ENCODE measurements at regions not wholly inside any gene's neighbourhood (a gene's known extent, or its start where the extent isn't known, plus 50 kb on each side); places are given as distances from the start of the nearest gene placed in this dataset.
"Not testable (repeated sequence)": the region's sequence is repeated elsewhere in the genome, so short reads cannot be mapped to it uniquely, and the experiment has no call there.

GRCh38 chr1:120257778-120258105, 81.4 kb upstream of the SEC22B start:
- BruUV-seq (replicated peaks); POLR2A ChIA-PET; H3K79me2 ChIP-seq (ENCODE audit: insufficient read depth, low read length); H2AFZ ChIP-seq (ENCODE audit: low read length); H3K27ac ChIP-seq (ENCODE audit: extremely low read length, insufficient read depth, low read length); CTCF ChIA-PET (ENCODE audit: low intra/inter-chr PET ratio, low total read pairs); H3K4me1 ChIP-seq (ENCODE audit: insufficient read depth, low read length); H3K4me3 ChIP-seq (replicated peaks in 1 of 3; ENCODE audit: insufficient read depth in 1 of 3, low read depth in 2 of 3, low read length in 3 of 3); H3K4me2 ChIP-seq (ENCODE audit: low read depth, low read length); H3K27me3 ChIP-seq (ENCODE audit: control insufficient read depth in 1 of 2, insufficient read depth in 2 of 2, low read length in 2 of 2); in situ Hi-C loops (cut with HindIII; ENCODE audit: extremely low pct_ligation_motif_present, low pct_unique_long_range_greater_than_20kb); H3K9ac ChIP-seq (ENCODE audit: insufficient read depth, low read depth, low read length); H3K36me3 ChIP-seq (replicated peaks in 1 of 2; ENCODE audit: control insufficient read depth in 1 of 2, insufficient read depth in 2 of 2, low read length in 2 of 2); H4K20me1 ChIP-seq (ENCODE audit: insufficient read depth, low read length); FAIRE-seq; intact Hi-C loops (cut with micrococcal nuclease; ENCODE audit: unreplicated experiment); H3K9me3 ChIP-seq (ENCODE audit: low read length); DNase-seq (ENCODE audit: low spot score): not testable (repeated sequence)
- ATAC-seq: peak; percentile 76
- 6% methylated on average over 2 of the region's 2 CpGs for WGBS (ENCODE audit: low lambda C conversion rate)

- CTCF ChIA-PET (ENCODE audit: low intra/inter-chr PET ratio, low total read pairs); H3K36me3 ChIP-seq (replicated peaks in 1 of 2; ENCODE audit: control insufficient read depth in 1 of 2, insufficient read depth in 2 of 2, low read length in 2 of 2); H3K9me3 ChIP-seq (ENCODE audit: low read length); H2AFZ ChIP-seq (ENCODE audit: low read length); intact Hi-C loops (cut with micrococcal nuclease; ENCODE audit: unreplicated experiment); ATAC-seq; H3K4me1 ChIP-seq (ENCODE audit: insufficient read depth, low read length); FAIRE-seq; POLR2A ChIA-PET; DNase-seq (ENCODE audit: low spot score); H3K27ac ChIP-seq (ENCODE audit: extremely low read length, insufficient read depth, low read length); H3K4me3 ChIP-seq (replicated peaks in 1 of 3; ENCODE audit: insufficient read depth in 1 of 3, low read depth in 2 of 3, low read length in 3 of 3); H3K9ac ChIP-seq (ENCODE audit: insufficient read depth, low read depth, low read length); H3K27me3 ChIP-seq (ENCODE audit: control insufficient read depth in 1 of 2, insufficient read depth in 2 of 2, low read length in 2 of 2); BruUV-seq (replicated peaks); H3K79me2 ChIP-seq (ENCODE audit: insufficient read depth, low read length); H4K20me1 ChIP-seq (ENCODE audit: insufficient read depth, low read length); H3K4me2 ChIP-seq (ENCODE audit: low read depth, low read length); in situ Hi-C loops (cut with HindIII; ENCODE audit: extremely low pct_ligation_motif_present, low pct_unique_long_range_greater_than_20kb): not testable (repeated sequence)
- WGBS (ENCODE audit: low lambda C conversion rate): no CpG with 5 or more reads among the region's 6 CpGs
These were observed 80.9 kb upstream of the SEC22B start for GRCh38 chr1:120257064-120257777.

DNA sequence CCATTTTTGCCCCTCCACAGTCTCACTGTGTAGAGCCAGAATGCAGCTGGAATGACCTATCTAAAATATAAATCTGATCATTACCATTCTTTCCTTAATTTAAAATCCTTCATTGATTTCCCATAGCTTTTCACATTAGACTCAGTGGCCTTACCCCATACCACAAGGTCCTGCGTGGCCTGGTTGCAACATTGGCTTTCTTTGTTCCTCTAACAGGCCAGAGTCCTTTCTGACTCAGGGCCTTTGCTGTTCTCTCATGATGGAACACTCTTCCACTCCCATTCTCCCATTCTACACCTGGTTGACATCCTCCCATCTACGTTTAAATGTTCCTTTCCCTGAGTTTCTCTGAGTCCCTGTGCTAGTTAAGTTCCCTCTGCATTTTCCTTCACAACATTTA, 74.4 kb upstream of the SEC22B start:
- H2AFZ ChIP-seq (ENCODE audit: low read length); H3K9ac ChIP-seq (ENCODE audit: insufficient read depth, low read depth, low read length); CTCF ChIA-PET (ENCODE audit: low intra/inter-chr PET ratio, low total read pairs); intact Hi-C loops (cut with micrococcal nuclease; ENCODE audit: unreplicated experiment); BruUV-seq (replicated peaks); in situ Hi-C loops (cut with HindIII; ENCODE audit: extremely low pct_ligation_motif_present, low pct_unique_long_range_greater_than_20kb); ATAC-seq; H3K27me3 ChIP-seq (ENCODE audit: control insufficient read depth in 1 of 2, insufficient read depth in 2 of 2, low read length in 2 of 2); H3K4me2 ChIP-seq (ENCODE audit: low read depth, low read length); FAIRE-seq; H3K4me3 ChIP-seq (replicated peaks in 1 of 3; ENCODE audit: insufficient read depth in 1 of 3, low read depth in 2 of 3, low read length in 3 of 3); H4K20me1 ChIP-seq (ENCODE audit: insufficient read depth, low read length); H3K9me3 ChIP-seq (ENCODE audit: low read length); POLR2A ChIA-PET; H3K36me3 ChIP-seq (replicated peaks in 1 of 2; ENCODE audit: control insufficient read depth in 1 of 2, insufficient read depth in 2 of 2, low read length in 2 of 2); H3K27ac ChIP-seq (ENCODE audit: extremely low read length, insufficient read depth, low read length); DNase-seq (ENCODE audit: low spot score); H3K79me2 ChIP-seq (ENCODE audit: insufficient read depth, low read length); H3K4me1 ChIP-seq (ENCODE audit: insufficient read depth, low read length): not testable (repeated sequence)
- WGBS (ENCODE audit: low lambda C conversion rate): no CpG with 5 or more reads among the region's 2 CpGs

GRCh38 chr1:120248726-120249427, 72.6 kb upstream of the SEC22B start:
- H3K4me2 ChIP-seq (ENCODE audit: low read depth, low read length); H3K36me3 ChIP-seq (replicated peaks in 1 of 2; ENCODE audit: control insufficient read depth in 1 of 2, insufficient read depth in 2 of 2, low read length in 2 of 2); H3K27me3 ChIP-seq (ENCODE audit: control insufficient read depth in 1 of 2, insufficient read depth in 2 of 2, low read length in 2 of 2); DNase-seq (ENCODE audit: low spot score); H2AFZ ChIP-seq (ENCODE audit: low read length); H3K9me3 ChIP-seq (ENCODE audit: low read length); POLR2A ChIA-PET; CTCF ChIA-PET (ENCODE audit: low intra/inter-chr PET ratio, low total read pairs); H3K4me3 ChIP-seq (replicated peaks in 1 of 3; ENCODE audit: insufficient read depth in 1 of 3, low read depth in 2 of 3, low read length in 3 of 3); ATAC-seq; H3K79me2 ChIP-seq (ENCODE audit: insufficient read depth, low read length); BruUV-seq (replicated peaks); H3K4me1 ChIP-seq (ENCODE audit: insufficient read depth, low read length); FAIRE-seq; intact Hi-C loops (cut with micrococcal nuclease; ENCODE audit: unreplicated experiment); H4K20me1 ChIP-seq (ENCODE audit: insufficient read depth, low read length); in situ Hi-C loops (cut with HindIII; ENCODE audit: extremely low pct_ligation_motif_present, low pct_unique_long_range_greater_than_20kb); H3K27ac ChIP-seq (ENCODE audit: extremely low read length, insufficient read depth, low read length); H3K9ac ChIP-seq (ENCODE audit: insufficient read depth, low read depth, low read length): not testable (repeated sequence)
- WGBS (ENCODE audit: low lambda C conversion rate): no CpG with 5 or more reads among the region's 7 CpGs

All from HepG2 (cell line).